ENCODE measurements at regions not wholly inside any gene's neighbourhood (a gene's known extent, or its start where the extent isn't known, plus 50 kb on each side); places are given as distances from the start of the nearest gene placed in this dataset.

DNA sequence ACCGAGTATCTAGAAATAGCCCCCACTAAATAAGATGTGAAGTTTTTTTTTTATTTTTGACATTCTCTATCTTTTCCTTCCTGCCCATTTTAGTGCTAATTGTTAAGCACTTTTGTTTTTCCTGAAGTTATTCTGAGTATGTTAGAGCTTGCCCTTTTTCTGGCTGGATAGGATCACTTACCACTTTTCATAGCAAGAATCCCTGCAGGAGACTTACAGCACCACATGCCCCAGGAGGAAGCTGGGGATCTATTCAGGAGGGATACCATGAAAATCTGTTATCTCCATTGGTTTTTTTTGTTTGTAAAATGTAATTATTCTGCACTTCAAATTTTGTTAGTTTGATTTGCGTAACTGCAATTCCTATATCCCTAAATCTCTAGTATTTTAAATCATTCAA, 968.4 kb downstream of the ZPLD1 start:
- Histone ChIP-seq H3K36me3 (ENCODE audit: control insufficient read depth, insufficient read depth, low read length) (no peaks in the 10 kb centered on the region), H3K27me3 (ENCODE audit: control insufficient read depth, insufficient read depth, low read length) (no peaks in the 10 kb centered on the region), H3K4me3 (ENCODE audit: low read depth, low read length) (no peak overlapping the region)
- no peak for DNase-seq (ENCODE audit: low read depth)
- TF ChIP-seq, protein P1, sequence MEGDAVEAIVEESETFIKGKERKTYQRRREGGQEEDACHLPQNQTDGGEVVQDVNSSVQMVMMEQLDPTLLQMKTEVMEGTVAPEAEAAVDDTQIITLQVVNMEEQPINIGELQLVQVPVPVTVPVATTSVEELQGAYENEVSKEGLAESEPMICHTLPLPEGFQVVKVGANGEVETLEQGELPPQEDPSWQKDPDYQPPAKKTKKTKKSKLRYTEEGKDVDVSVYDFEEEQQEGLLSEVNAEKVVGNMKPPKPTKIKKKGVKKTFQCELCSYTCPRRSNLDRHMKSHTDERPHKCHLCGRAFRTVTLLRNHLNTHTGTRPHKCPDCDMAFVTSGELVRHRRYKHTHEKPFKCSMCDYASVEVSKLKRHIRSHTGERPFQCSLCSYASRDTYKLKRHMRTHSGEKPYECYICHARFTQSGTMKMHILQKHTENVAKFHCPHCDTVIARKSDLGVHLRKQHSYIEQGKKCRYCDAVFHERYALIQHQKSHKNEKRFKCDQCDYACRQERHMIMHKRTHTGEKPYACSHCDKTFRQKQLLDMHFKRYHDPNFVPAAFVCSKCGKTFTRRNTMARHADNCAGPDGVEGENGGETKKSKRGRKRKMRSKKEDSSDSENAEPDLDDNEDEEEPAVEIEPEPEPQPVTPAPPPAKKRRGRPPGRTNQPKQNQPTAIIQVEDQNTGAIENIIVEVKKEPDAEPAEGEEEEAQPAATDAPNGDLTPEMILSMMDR (IDR thresholded peaks at IDR 0.05; ENCODE audit: insufficient read depth, low read depth, low read length), result no peak
- ChIA-PET POLR2A (no interaction called here), CTCF (no interaction called here)

DNA sequence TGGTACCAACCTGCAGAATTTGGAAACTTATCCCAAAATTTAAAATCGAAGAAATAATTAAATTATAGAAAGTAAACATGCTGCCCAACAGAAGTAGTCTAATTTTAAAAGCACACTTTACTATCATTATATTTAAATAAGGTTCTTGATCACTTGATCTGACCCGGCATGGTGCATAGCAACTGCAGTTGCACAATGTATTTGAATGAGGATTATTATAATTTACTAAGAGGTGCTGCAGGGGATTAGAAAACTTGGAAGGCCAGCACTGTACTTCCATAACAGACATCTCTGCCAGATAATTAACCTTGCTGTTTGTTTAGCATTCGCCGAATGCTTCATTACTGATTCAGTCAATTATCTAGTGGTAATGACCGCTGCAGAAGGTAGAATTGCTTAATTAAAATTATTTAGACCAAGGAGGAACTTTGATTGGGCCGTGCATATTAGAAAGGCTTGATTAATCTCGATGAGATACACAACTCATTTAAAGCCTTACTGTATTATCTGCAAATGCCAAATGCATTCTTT, 971.6 kb downstream of the ZPLD1 start:
- Histone ChIP-seq H3K36me3 (ENCODE audit: control insufficient read depth, insufficient read depth, low read length) (no peaks in the 10 kb centered on the region), H3K4me3 (ENCODE audit: low read depth, low read length) (no peak overlapping the region), H3K27me3 (ENCODE audit: control insufficient read depth, insufficient read depth, low read length) (no peaks in the 10 kb centered on the region)
- ChIA-PET POLR2A (no interaction called here), CTCF (no interaction called here)
- TF ChIP-seq, protein P1 (IDR thresholded peaks at IDR 0.05; ENCODE audit: insufficient read depth, low read depth, low read length), result no peak
- no peak for DNase-seq (ENCODE audit: low read depth)

DNA sequence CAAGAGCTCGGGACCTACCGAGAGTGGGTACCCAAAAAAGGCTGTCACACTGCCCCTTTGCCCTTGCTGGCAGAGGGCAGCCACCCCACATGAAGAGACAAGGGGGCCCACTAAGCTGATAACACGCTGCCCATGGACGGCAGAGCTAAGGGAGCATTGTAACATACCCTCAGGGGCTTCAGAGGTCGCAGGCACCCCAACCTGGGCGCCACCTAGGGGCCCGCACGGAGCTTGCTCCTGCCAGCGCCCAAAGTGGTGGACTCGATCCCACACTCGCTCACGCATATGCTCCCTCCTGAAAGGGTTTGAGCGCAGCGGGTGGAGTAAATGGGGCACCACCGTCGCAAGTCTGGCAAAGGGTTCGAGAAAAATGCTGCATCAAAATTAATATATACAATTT, 975.4 kb downstream of the ZPLD1 start:
- CTCF ChIA-PET, result interaction anchor here (0.6 kb wide), 1 partner anchor 588 kb away, joined by 3 read pairs; no protein-coding TSS in a partner anchor
- POLR2A ChIA-PET, result no interaction called here
- TF ChIP-seq, protein P1 (IDR thresholded peaks at IDR 0.05; ENCODE audit: insufficient read depth, low read depth, low read length), result no peak; the same call in 1 of the 2 replicates
- H3K27me3 ChIP-seq (ENCODE audit: control insufficient read depth, insufficient read depth, low read length), result no peaks in the 10 kb centered on the region
- DNase-seq (ENCODE audit: low read depth), result no peak
- no peaks in the 10 kb centered on the region for H3K36me3 ChIP-seq (ENCODE audit: control insufficient read depth, insufficient read depth, low read length)
- no peak overlapping the region for H3K4me3 ChIP-seq (ENCODE audit: low read depth, low read length)

DNA sequence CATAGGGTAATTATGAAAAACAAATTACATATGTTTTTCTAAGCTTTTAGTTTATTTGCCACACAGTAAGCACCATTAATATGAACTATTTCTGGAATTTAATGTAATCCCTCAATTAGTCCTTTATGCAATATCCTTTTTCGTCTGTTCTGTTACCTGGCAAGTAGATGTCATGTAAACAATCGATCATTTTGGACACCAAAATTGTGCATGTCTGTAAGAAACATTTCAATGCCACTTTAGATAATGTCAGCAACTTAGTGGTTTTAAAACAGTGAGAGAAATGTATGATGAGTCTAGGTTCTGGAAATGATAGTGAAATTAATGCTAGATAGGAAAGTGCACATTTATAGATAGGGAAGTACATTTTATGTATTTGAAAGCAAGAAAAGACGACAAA, 986.6 kb downstream of the ZPLD1 start:
- DNase-seq (ENCODE audit: low read depth), result no peak
- Histone ChIP-seq H3K36me3 (ENCODE audit: control insufficient read depth, insufficient read depth, low read length) (no peaks in the 10 kb centered on the region), H3K27me3 (ENCODE audit: control insufficient read depth, insufficient read depth, low read length) (no peaks in the 10 kb centered on the region), H3K4me3 (ENCODE audit: low read depth, low read length) (no peak overlapping the region)
- ChIA-PET CTCF (no interaction called here), POLR2A (no interaction called here)
- TF ChIP-seq, protein P1 (IDR thresholded peaks at IDR 0.05; ENCODE audit: insufficient read depth, low read depth, low read length), result no peak

DNA sequence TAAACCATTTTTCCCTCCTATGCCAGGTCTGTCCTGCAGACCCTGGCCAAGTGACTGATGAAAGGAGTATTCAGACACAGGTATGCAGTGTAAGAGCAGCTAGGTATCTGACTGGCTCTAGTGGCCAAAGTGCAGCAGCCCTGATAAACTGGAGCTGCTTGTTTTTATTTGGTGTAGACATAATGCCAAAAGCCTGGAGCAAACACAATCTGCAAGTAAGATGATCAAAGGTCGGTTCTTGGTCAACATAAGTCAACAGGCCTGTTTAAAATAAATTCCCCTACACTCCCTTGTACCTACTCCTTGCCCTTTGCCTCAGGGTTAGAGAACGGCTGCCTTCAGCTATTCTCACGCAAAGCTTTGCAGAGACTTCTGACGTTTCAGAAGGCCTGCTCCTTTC, 1003.1 kb downstream of the ZPLD1 start:
- POLR2A ChIA-PET, result no interaction called here
- H3K4me3 ChIP-seq (ENCODE audit: low read depth, low read length), result no peak overlapping the region
- TF ChIP-seq, protein P1 (IDR thresholded peaks at IDR 0.05; ENCODE audit: insufficient read depth, low read depth, low read length), result no peak
- CTCF ChIA-PET, result no interaction called here
- no peaks in the 10 kb centered on the region for H3K27me3 ChIP-seq (ENCODE audit: control insufficient read depth, insufficient read depth, low read length)
- DNase-seq (ENCODE audit: low read depth), result no peak
- no peaks in the 10 kb centered on the region for H3K36me3 ChIP-seq (ENCODE audit: control insufficient read depth, insufficient read depth, low read length)

All from BJ (cell line).